SK-N-MC (cell line): ENCODE measurements at regions not wholly inside any gene's neighbourhood (a gene's known extent, or its start where the extent isn't known, plus 50 kb on each side); places are given as distances from the start of the nearest gene placed in this dataset.

Source experiments
- EZH2 ChIP-seq: fragments of 200-600 bp; sonication (generic); IDR thresholded peaks from one replicate; pipeline ENCODE4 v1.6.1; 2017; ENCODE audit warnings: antibody characterized with exemption
- FOXP2 ChIP-seq: optimal IDR thresholded peaks from 2 replicates; pipeline ENCODE3; 2011; ENCODE audit warnings: mild to moderate bottlenecking, moderate library complexity; ENCODE audit not compliant: insufficient read depth; ENCODE audit errors: extremely low read length, control extremely low read depth
- POLR2AphosphoS5 ChIP-seq: IDR thresholded peaks from 2 replicates; pipeline ENCODE4 v1.6.1; 2012; ENCODE audit warnings: mild to moderate bottlenecking, low read depth, low read length, borderline replicate concordance

DNA sequence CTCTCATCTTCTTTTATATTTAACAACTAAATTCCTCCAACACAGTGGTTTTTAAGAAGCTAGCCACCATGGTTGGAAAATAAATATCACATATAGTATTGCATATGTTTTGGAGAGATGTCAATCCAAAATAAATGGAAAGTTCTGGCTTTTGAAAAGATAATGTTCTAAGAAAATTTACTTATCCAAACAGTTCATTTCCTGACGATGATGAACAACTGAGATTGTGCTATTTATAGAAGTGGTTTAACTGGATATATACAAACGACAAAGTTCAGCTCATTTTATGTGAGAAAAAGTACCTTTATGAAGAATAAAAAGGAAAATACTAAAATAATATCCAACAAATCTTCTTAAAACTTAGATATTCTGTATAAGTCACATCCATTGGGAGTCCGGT, 174.7 kb downstream of the MZT1 start:
- no peak for TF ChIP-seq EZH2
- no peak for TF ChIP-seq POLR2AphosphoS5
- TF ChIP-seq FOXP2: no peak
